ENCODE measurements at regions not wholly inside any gene's neighbourhood (a gene's known extent, or its start where the extent isn't known, plus 50 kb on each side); places are given as distances from the start of the nearest gene placed in this dataset.
A peak's percentile ranks its signal among the peaks of the same experiment; 100 is the strongest.

DNA sequence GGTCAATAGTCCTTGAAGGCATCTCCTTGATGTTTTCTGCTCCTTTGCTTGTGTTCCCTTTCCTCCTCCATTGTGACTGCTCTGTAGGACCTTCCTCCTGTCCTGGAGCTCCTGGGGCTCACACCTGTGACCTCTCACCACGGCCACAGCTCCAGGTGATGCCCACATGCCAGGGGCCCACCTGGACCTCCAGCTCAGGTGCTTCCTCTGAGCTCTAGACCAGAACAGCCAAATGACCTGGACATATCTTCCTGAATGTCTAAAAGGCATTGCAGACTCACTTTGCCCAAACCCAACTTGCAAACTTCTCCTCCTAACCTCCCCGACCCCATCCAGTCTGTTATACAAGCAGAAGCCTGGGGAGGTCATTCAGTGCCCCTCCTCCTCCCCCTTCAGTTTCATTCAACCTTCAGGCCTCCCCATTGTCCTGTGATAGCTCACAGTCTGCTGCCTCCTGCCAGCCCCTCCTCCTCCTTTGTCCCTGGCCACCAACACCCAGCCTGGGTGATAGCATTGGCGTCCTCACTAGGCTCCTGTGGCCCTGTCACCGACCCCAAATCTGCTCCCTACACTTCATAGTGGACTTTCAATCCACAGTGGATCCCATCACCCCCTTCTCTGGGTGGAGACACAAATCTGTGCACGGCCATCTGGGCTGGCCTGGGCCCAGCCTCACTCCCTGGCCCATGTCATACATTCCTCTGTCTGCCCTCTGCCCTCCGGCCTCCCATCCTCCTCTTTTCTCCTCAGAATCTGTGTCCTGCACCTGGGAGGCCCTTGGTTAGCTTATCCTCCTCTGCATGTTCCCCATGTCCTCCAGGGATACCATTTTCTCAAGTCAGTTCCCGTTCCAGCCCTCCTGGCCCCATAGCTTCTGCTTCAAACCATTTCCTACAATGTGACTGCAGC is 310.4 kb upstream of the HDAC4 start:
- H3K4me1 ChIP-seq: peaks cover 12% of the 10 kb centered on the region
- Mint-ChIP-seq H3K27me3 (ENCODE audit: insufficient read depth, low read depth) (peaks cover 13% of the 10 kb centered on the region), H3K36me3 (no peaks in the 10 kb centered on the region), H3K4me1 (peaks cover 14% of the 10 kb centered on the region), H3K4me3 (no peak overlapping the region), H3K9me3 (peaks cover 26% of the 10 kb centered on the region), H3K27ac (no peak overlapping the region)
- DNase-seq (ENCODE audit: low spot score): peak; percentile 35
- H3K27me3 ChIP-seq: no peaks in the 10 kb centered on the region
- no peak overlapping the region for H3K9ac ChIP-seq
- no peak overlapping the region for H3K27ac ChIP-seq
- H4K20me1 ChIP-seq (ENCODE audit: low read depth): no peaks in the 10 kb centered on the region
- peaks cover 7% of the 10 kb centered on the region for H3F3A ChIP-seq (ENCODE audit: low read depth)
- peak overlapping the region; percentile 17 for H3K4me2 ChIP-seq
- H2AFZ ChIP-seq (replicated peaks): no peak overlapping the region
- H3K9me3 ChIP-seq (ENCODE audit: low read depth): no peaks in the 10 kb centered on the region
- no peak overlapping the region for H3K4me3 ChIP-seq
- no peaks in the 10 kb centered on the region for H3K79me2 ChIP-seq (ENCODE audit: low read depth)
- no peaks in the 10 kb centered on the region for H3K36me3 ChIP-seq
- TF ChIP-seq EZH2phosphoT487 (IDR thresholded peaks at IDR 0.05) (no peak), CTCF (IDR thresholded peaks at IDR 0.05) (no peak), EZH2 (IDR thresholded peaks at IDR 0.05) (no peak)

DNA sequence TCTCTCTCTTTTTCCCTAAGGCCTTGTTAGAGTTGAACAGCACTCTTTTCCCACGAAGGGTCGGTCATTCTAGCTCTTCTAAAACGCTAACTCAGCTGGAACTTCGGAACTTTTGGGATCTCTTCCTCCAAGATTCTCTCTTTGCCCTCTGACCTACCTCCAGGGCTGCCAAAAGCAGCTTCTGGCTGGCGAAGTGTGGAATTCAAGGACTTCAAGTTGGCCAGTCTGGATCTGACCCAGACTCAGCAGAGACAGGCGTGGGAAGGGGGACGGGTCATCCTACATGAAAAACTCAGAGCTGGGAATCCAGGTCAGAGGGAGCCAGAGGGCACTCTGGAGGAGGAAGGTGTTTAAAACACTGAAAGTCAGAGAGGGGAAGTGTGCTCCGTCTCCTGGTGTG is 305.5 kb upstream of the HDAC4 start:
- Histone ChIP-seq H3K4me3 (no peak overlapping the region), H4K20me1 (ENCODE audit: low read depth) (no peaks in the 10 kb centered on the region), H3K27ac (no peak overlapping the region), H3K36me3 (no peaks in the 10 kb centered on the region), H3K27me3 (no peaks in the 10 kb centered on the region), H3K79me2 (ENCODE audit: low read depth) (no peaks in the 10 kb centered on the region), H3K9ac (no peak overlapping the region), H3F3A (ENCODE audit: low read depth) (peaks cover 7% of the 10 kb centered on the region), H3K9me3 (ENCODE audit: low read depth) (no peaks in the 10 kb centered on the region), H3K4me2 (peak overlapping the region; percentile 66), H3K4me1 (peaks cover 15% of the 10 kb centered on the region), H2AFZ (replicated peaks) (peak overlapping the region; percentile 90)
- peaks cover 11% of the 10 kb centered on the region for H3K4me1 Mint-ChIP-seq
- peak overlapping the region; percentile 62 for H3K27ac Mint-ChIP-seq
- H3K36me3 Mint-ChIP-seq: no peaks in the 10 kb centered on the region
- peaks cover 5% of the 10 kb centered on the region for H3K27me3 Mint-ChIP-seq (ENCODE audit: insufficient read depth, low read depth)
- peak; percentile 35 for DNase-seq (ENCODE audit: low spot score)
- no peak overlapping the region for H3K4me3 Mint-ChIP-seq
- peaks cover 16% of the 10 kb centered on the region for H3K9me3 Mint-ChIP-seq
- TF ChIP-seq EZH2phosphoT487 (IDR thresholded peaks at IDR 0.05): no peak
- no peak for TF ChIP-seq CTCF (IDR thresholded peaks at IDR 0.05)
- no peak for TF ChIP-seq EZH2 (IDR thresholded peaks at IDR 0.05)

GRCh38 chr2:239704737-239705136 is 303.9 kb upstream of the HDAC4 start:
- TF ChIP-seq EZH2phosphoT487 (IDR thresholded peaks at IDR 0.05) (no peak), CTCF (IDR thresholded peaks at IDR 0.05) (no peak), EZH2 (IDR thresholded peaks at IDR 0.05) (no peak)

More at GRCh38 chr2:239704737-239705136, 303.9 kb upstream of the HDAC4 start:
- no peak overlapping the region for H3K4me2 ChIP-seq
- no peak overlapping the region for H3K9ac ChIP-seq
- no peaks in the 10 kb centered on the region for H3K36me3 ChIP-seq
- Mint-ChIP-seq H3K9me3 (peaks cover 10% of the 10 kb centered on the region), H3K4me1 (peaks cover 9% of the 10 kb centered on the region), H3K36me3 (no peaks in the 10 kb centered on the region), H3K4me3 (no peak overlapping the region), H3K27ac (no peak overlapping the region), H3K27me3 (ENCODE audit: insufficient read depth, low read depth) (peaks cover 5% of the 10 kb centered on the region)
- H3K27me3 ChIP-seq: no peaks in the 10 kb centered on the region
- no peak overlapping the region for H3K27ac ChIP-seq
- H2AFZ ChIP-seq (replicated peaks): no peak overlapping the region
- peaks cover 7% of the 10 kb centered on the region for H3F3A ChIP-seq (ENCODE audit: low read depth)
- no peak overlapping the region for H3K4me3 ChIP-seq
- H3K4me1 ChIP-seq: peaks cover 8% of the 10 kb centered on the region
- H3K79me2 ChIP-seq (ENCODE audit: low read depth): no peaks in the 10 kb centered on the region
- no peaks in the 10 kb centered on the region for H3K9me3 ChIP-seq (ENCODE audit: low read depth)
- DNase-seq (ENCODE audit: low spot score): no peak
- no peaks in the 10 kb centered on the region for H4K20me1 ChIP-seq (ENCODE audit: low read depth)

Data from neural progenitor cell (in vitro differentiated cells).